HepG2 (cell line): ENCODE measurements at regions not wholly inside any gene's neighbourhood (a gene's known extent, or its start where the extent isn't known, plus 50 kb on each side); places are given as distances from the start of the nearest gene placed in this dataset.

Experiments
- ATAC-seq: fragments of 200-7000 bp; cut with Tn5 transposase; 3 replicates; pipeline ENCODE4 v1.9.1; 2020; ENCODE audit warnings: mild to moderate bottlenecking, moderate library complexity
- BruUV-seq: library from RNA; stranded (reverse); fragments of 400-500 nt; replicated peaks from 2 replicates; lab custom pipeline; 2021; lab: Mats Ljungman, UMichigan
- CTCF ChIA-PET: fragments of 300-600 bp; formaldehyde crosslinking; extraction: SDS; loops from one replicate; lab custom pipeline; 2021; ENCODE audit warnings: low total read pairs, inconsistent platforms, low intra/inter-chr PET ratio; lab: Yijun Ruan, JAX
- POLR2A ChIA-PET: fragments of 350-600 bp; sonication (Branson Sonifier 250); formaldehyde crosslinking; loops from one replicate; lab custom pipeline; 2020; ENCODE audit warnings: antibody characterized with exemption, inconsistent platforms; lab: Yijun Ruan, JAX
- DNase-seq: peaks from one replicate; pipeline ENCODE4 v3.0.0-alpha.2; 2015; ENCODE audit warnings: low spot score
- FAIRE-seq: peaks from 3 replicates; lab custom pipeline; 2011; peaks lifted over from hg19 to GRCh38; lab: Jason Lieb, UNC
- H2AFZ ChIP-seq: one replicate; pipeline ENCODE4 v1.6.1; 2011; ENCODE audit warnings: low read length, inconsistent platforms
- H3K27ac ChIP-seq: fragments of 300-600 bp; 3 replicates; pipeline ENCODE4 v1.8.0; 2011; ENCODE audit warnings: mixed run types, mild to moderate bottlenecking, mixed read lengths, low read length, inconsistent platforms; ENCODE audit not compliant: insufficient read depth; ENCODE audit errors: extremely low read length
- H3K27me3 ChIP-seq, 2 experiments: fragments of 200-600 bp in 1 of 2; 2 replicates in 1 of 2; 3 replicates in 1 of 2; pipeline versions ENCODE4 v1.6.0 to v1.8.0; 2011; ENCODE audit warnings: low read length in 2 of 2, mild to moderate bottlenecking in 2 of 2, moderate library complexity in 2 of 2, inconsistent platforms in 1 of 2; ENCODE audit not compliant: insufficient read depth in 2 of 2, control insufficient read depth in 1 of 2
- H3K36me3 ChIP-seq, 2 experiments: fragments of 200-600 bp in 1 of 2; replicated peaks in 1 of 2; 2 replicates in 1 of 2; 3 replicates in 1 of 2; pipeline versions ENCODE4 v1.5.1 to v1.8.0; 2011; ENCODE audit warnings: low read length in 2 of 2, inconsistent platforms in 1 of 2; ENCODE audit not compliant: insufficient read depth in 2 of 2, control insufficient read depth in 1 of 2
- H3K4me1 ChIP-seq: 2 replicates; pipeline ENCODE4 v1.5.1; 2012; ENCODE audit warnings: low read length, inconsistent platforms; ENCODE audit not compliant: insufficient read depth
- H3K4me2 ChIP-seq: 2 replicates; pipeline ENCODE4 v1.6.0; 2011; ENCODE audit warnings: low read depth, low read length, inconsistent platforms
- H3K4me3 ChIP-seq, 3 experiments: fragments of 200-600 bp in 1 of 3; sonication (generic), shearing (Covaris generic) in 1 of 3; replicated peaks in 1 of 3; 2 replicates each; pipeline ENCODE4 v1.5.1; 2011 to 2016; ENCODE audit warnings: low read length in 3 of 3, inconsistent platforms in 2 of 3, low read depth in 2 of 3, mild to moderate bottlenecking in 2 of 3, control low read depth in 1 of 3, mixed read lengths in 1 of 3; ENCODE audit not compliant: insufficient read depth in 1 of 3
- H3K79me2 ChIP-seq: one replicate; pipeline ENCODE4 v1.6.1; 2011; ENCODE audit warnings: low read length, inconsistent platforms; ENCODE audit not compliant: insufficient read depth
- H3K9ac ChIP-seq: 2 replicates; pipeline ENCODE4 v1.6.0; 2011; ENCODE audit warnings: mild to moderate bottlenecking, low read depth, low read length, inconsistent platforms; ENCODE audit not compliant: insufficient read depth
- H3K9me3 ChIP-seq: 2 replicates; pipeline ENCODE4 v1.5.1; 2012; ENCODE audit warnings: mild to moderate bottlenecking, low read length
- H4K20me1 ChIP-seq: 2 replicates; pipeline ENCODE4 v1.6.0; 2011; ENCODE audit warnings: inconsistent platforms, mild to moderate bottlenecking, low read length, moderate library complexity; ENCODE audit not compliant: insufficient read depth
- HMG20A ChIP-seq: IDR thresholded peaks from 2 replicates; pipeline ENCODE4 v1.6.1; 2016; ENCODE audit warnings: borderline replicate concordance
- HNRNPK ChIP-seq: fragments of 200-400 bp; formaldehyde crosslinking; IDR thresholded peaks from 2 replicates; pipeline ENCODE4 v1.6.1; 2018; ENCODE audit warnings: low read length, low read depth, moderate library complexity, mild to moderate bottlenecking; ENCODE audit not compliant: poor library complexity, severe bottlenecking
- IKZF4 ChIP-seq: sonication (generic); formaldehyde crosslinking; IDR thresholded peaks from 2 replicates; pipeline ENCODE4 v1.5.1; 2020; ENCODE audit warnings: borderline replicate concordance, mild to moderate bottlenecking, low read depth, missing genetic modification reagents; ENCODE audit errors: not compliant biosample characterization
- KMT2A ChIP-seq: sonication (generic); formaldehyde crosslinking; IDR thresholded peaks from 2 replicates; pipeline ENCODE4 v1.4.0; 2020; ENCODE audit warnings: missing genetic modification reagents
- MTA1 ChIP-seq: sonication (generic); formaldehyde crosslinking; IDR thresholded peaks from 2 replicates; pipeline ENCODE4 v1.4.0; 2020; ENCODE audit warnings: missing genetic modification reagents, mild to moderate bottlenecking, borderline replicate concordance
- SNAPC2 ChIP-seq: sonication (generic); formaldehyde crosslinking; IDR thresholded peaks from 2 replicates; pipeline ENCODE4 v1.8.1; 2022; ENCODE audit warnings: mild to moderate bottlenecking, missing genetic modification reagents
- THAP11 ChIP-seq: IDR thresholded peaks from 2 replicates; pipeline ENCODE4 v1.6.1; 2016; ENCODE audit warnings: missing biosample characterization, missing genetic modification reagents
- WIZ ChIP-seq: sonication (generic); formaldehyde crosslinking; IDR thresholded peaks from 2 replicates; pipeline ENCODE4 v1.5.1; 2020; ENCODE audit warnings: mild to moderate bottlenecking, missing genetic modification reagents
- ZFP90 ChIP-seq: sonication (generic); formaldehyde crosslinking; IDR thresholded peaks from 2 replicates; pipeline ENCODE4 v1.8.0; 2022; ENCODE audit warnings: missing genetic modification reagents, mild to moderate bottlenecking, inconsistent platforms, borderline replicate concordance
- ZFY ChIP-seq: sonication (generic); formaldehyde crosslinking; IDR thresholded peaks from 2 replicates; pipeline ENCODE4 v1.4.0; 2020; ENCODE audit warnings: missing genetic modification reagents
- ZNF225 ChIP-seq: sonication (generic); formaldehyde crosslinking; IDR thresholded peaks from 2 replicates; pipeline ENCODE4 v1.4.0; 2020; ENCODE audit warnings: mild to moderate bottlenecking, missing genetic modification reagents
- ZNF337 ChIP-seq: sonication (generic); formaldehyde crosslinking; IDR thresholded peaks from 2 replicates; pipeline ENCODE4 v1.5.1; 2020; ENCODE audit warnings: missing genetic modification reagents, low read depth, mild to moderate bottlenecking, borderline replicate concordance
- ZNF557 ChIP-seq: sonication (generic); formaldehyde crosslinking; IDR thresholded peaks from 2 replicates; pipeline ENCODE4 v1.4.0; 2020; ENCODE audit warnings: missing genetic modification reagents
- ZNF660 ChIP-seq: sonication (generic); formaldehyde crosslinking; IDR thresholded peaks from 2 replicates; pipeline ENCODE4 v1.5.1; 2020; ENCODE audit warnings: mild to moderate bottlenecking, low read depth, missing genetic modification reagents, borderline replicate concordance
- WGBS: methylation state at CpG from one replicate; pipeline ENCODE4 v1.1.6; 2017; ENCODE audit warnings: low lambda C conversion rate; 5-methylcytosine and 5-hydroxymethylcytosine counted together
- in situ Hi-C: cut with HindIII; loops from 2 replicates; pipeline ENCODE4 v1.10.0; 2017; ENCODE audit warnings: low pct_unique_long_range_greater_than_20kb; ENCODE audit not compliant: extremely low pct_ligation_motif_present
- intact Hi-C: fragments of 100-400 bp; cut with micrococcal nuclease; formaldehyde crosslinking; loops from one replicate; pipeline ENCODE4 v1.10.0; 2022; ENCODE audit not compliant: unreplicated experiment
- TF ChIP-seq, protein P1 (sequence below): sonication (generic); formaldehyde crosslinking; IDR thresholded peaks from 2 replicates; pipeline ENCODE4 v1.4.0; 2020; ENCODE audit warnings: missing genetic modification reagents
- TF ChIP-seq, protein P2 (sequence below): sonication (generic); formaldehyde crosslinking; IDR thresholded peaks from 2 replicates; pipeline ENCODE4 v1.8.1; 2022; ENCODE audit warnings: mild to moderate bottlenecking, missing genetic modification reagents
- TF ChIP-seq, protein P3 (sequence below): sonication (generic); formaldehyde crosslinking; IDR thresholded peaks from 2 replicates; pipeline ENCODE4 v1.4.0; 2020; ENCODE audit warnings: missing genetic modification reagents
- TF ChIP-seq, protein P4 (sequence below): sonication (generic); IDR thresholded peaks from 2 replicates; pipeline ENCODE4 v1.6.1; 2016; ENCODE audit warnings: low read depth, borderline replicate concordance

DNA sequence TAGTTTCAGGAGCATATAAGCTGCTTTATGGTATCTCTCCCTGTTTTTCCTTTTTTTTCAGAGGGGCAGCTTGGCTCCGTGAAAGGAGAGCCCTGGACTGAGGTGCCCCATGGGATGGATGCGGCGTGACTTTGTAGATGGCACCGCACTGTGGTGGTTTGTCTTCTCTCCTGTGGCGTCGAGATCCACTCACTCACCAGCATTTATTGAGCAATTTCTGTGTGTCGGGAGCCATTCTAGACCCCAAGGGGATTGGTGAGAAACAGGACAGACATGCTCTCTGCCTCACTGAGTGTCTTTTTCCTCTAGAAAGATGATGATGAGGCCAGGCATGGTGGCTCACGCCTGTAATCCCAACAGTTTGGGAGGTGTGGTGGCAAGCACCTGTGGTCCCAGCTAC is 55.9 kb upstream of the PHF21B start:
- no peak overlapping the region for H3K9ac ChIP-seq
- in situ Hi-C loops, result no loop called here
- FAIRE-seq (no peak), ATAC-seq (no peak), DNase-seq (no peak)
- ChIA-PET CTCF (no interaction called here), POLR2A (no interaction called here)
- no peaks in the 10 kb centered on the region for H3K36me3 ChIP-seq
- H3K27ac ChIP-seq, result no peak overlapping the region
- intact Hi-C loops, result no loop called here
- no peaks in the 10 kb centered on the region for H3K9me3 ChIP-seq
- no peaks in the 10 kb centered on the region for H3K4me1 ChIP-seq
- WGBS, result 38% methylated on average over 8 of the region's 8 CpGs
- no peak overlapping the region for H3K4me3 ChIP-seq
- H3K79me2 ChIP-seq, result no peaks in the 10 kb centered on the region
- H3K4me2 ChIP-seq, result no peak overlapping the region
- no peaks in the 10 kb centered on the region for H4K20me1 ChIP-seq
- no TSS peak for BruUV-seq
- H2AFZ ChIP-seq, result no peak overlapping the region
- H3K27me3 ChIP-seq, result peaks cover 5 to 56% of the 10 kb centered on the region in 2 experiments
- TF ChIP-seq ZNF225 (no peak), HNRNPK (no peak), WIZ (no peak), ZNF337 (no peak), HMG20A (CRISPR knock-in tag) (no peak), SNAPC2 (CRISPR knock-in tag) (no peak), ZNF660 (CRISPR knock-in tag) (no peak), ZNF557 (CRISPR knock-in tag) (no peak), ZFP90 (no peak), KMT2A (no peak), ZFY (CRISPR knock-in tag) (no peak), THAP11 (no peak), MTA1 (no peak), IKZF4 (CRISPR knock-in tag) (no peak)
- TF ChIP-seq, protein P1, sequence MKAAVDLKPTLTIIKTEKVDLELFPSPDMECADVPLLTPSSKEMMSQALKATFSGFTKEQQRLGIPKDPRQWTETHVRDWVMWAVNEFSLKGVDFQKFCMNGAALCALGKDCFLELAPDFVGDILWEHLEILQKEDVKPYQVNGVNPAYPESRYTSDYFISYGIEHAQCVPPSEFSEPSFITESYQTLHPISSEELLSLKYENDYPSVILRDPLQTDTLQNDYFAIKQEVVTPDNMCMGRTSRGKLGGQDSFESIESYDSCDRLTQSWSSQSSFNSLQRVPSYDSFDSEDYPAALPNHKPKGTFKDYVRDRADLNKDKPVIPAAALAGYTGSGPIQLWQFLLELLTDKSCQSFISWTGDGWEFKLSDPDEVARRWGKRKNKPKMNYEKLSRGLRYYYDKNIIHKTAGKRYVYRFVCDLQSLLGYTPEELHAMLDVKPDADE (CRISPR knock-in tag), result no peak
- TF ChIP-seq, protein P2, sequence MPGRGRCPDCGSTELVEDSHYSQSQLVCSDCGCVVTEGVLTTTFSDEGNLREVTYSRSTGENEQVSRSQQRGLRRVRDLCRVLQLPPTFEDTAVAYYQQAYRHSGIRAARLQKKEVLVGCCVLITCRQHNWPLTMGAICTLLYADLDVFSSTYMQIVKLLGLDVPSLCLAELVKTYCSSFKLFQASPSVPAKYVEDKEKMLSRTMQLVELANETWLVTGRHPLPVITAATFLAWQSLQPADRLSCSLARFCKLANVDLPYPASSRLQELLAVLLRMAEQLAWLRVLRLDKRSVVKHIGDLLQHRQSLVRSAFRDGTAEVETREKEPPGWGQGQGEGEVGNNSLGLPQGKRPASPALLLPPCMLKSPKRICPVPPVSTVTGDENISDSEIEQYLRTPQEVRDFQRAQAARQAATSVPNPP, result no peak
- TF ChIP-seq, protein P3, sequence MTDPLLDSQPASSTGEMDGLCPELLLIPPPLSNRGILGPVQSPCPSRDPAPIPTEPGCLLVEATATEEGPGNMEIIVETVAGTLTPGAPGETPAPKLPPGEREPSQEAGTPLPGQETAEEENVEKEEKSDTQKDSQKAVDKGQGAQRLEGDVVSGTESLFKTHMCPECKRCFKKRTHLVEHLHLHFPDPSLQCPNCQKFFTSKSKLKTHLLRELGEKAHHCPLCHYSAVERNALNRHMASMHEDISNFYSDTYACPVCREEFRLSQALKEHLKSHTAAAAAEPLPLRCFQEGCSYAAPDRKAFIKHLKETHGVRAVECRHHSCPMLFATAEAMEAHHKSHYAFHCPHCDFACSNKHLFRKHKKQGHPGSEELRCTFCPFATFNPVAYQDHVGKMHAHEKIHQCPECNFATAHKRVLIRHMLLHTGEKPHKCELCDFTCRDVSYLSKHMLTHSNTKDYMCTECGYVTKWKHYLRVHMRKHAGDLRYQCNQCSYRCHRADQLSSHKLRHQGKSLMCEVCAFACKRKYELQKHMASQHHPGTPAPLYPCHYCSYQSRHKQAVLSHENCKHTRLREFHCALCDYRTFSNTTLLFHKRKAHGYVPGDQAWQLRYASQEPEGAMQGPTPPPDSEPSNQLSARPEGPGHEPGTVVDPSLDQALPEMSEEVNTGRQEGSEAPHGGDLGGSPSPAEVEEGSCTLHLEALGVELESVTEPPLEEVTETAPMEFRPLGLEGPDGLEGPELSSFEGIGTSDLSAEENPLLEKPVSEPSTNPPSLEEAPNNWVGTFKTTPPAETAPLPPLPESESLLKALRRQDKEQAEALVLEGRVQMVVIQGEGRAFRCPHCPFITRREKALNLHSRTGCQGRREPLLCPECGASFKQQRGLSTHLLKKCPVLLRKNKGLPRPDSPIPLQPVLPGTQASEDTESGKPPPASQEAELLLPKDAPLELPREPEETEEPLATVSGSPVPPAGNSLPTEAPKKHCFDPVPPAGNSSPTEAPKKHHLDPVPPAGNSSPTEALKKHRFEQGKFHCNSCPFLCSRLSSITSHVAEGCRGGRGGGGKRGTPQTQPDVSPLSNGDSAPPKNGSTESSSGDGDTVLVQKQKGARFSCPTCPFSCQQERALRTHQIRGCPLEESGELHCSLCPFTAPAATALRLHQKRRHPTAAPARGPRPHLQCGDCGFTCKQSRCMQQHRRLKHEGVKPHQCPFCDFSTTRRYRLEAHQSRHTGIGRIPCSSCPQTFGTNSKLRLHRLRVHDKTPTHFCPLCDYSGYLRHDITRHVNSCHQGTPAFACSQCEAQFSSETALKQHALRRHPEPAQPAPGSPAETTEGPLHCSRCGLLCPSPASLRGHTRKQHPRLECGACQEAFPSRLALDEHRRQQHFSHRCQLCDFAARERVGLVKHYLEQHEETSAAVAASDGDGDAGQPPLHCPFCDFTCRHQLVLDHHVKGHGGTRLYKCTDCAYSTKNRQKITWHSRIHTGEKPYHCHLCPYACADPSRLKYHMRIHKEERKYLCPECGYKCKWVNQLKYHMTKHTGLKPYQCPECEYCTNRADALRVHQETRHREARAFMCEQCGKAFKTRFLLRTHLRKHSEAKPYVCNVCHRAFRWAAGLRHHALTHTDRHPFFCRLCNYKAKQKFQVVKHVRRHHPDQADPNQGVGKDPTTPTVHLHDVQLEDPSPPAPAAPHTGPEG (CRISPR knock-in tag), result no peak
- TF ChIP-seq, protein P4, sequence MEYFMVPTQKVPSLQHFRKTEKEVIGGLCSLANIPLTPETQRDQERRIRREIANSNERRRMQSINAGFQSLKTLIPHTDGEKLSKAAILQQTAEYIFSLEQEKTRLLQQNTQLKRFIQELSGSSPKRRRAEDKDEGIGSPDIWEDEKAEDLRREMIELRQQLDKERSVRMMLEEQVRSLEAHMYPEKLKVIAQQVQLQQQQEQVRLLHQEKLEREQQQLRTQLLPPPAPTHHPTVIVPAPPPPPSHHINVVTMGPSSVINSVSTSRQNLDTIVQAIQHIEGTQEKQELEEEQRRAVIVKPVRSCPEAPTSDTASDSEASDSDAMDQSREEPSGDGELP, result no peak
